Effector memory CD4-positive, alpha-beta T cell (primary cell): ENCODE measurements at regions not wholly inside any gene's neighbourhood (a gene's known extent, or its start where the extent isn't known, plus 50 kb on each side); places are given as distances from the start of the nearest gene placed in this dataset.

Experiments used
- DNase-seq, 3 donors: peaks; one replicate each; pipeline ENCODE4 v3.0.0-alpha.2; 2020
- H3K27ac ChIP-seq: 2 replicates; pipeline ENCODE4 v1.7.0; 2013; ENCODE audit warnings: mild to moderate bottlenecking, low read length, moderate library complexity; ENCODE audit not compliant: insufficient read depth, poor library complexity, severe bottlenecking
- H3K27me3 ChIP-seq: replicated peaks from 2 replicates; pipeline ENCODE4 v1.7.0; 2013; ENCODE audit warnings: mild to moderate bottlenecking, low read length; ENCODE audit not compliant: insufficient read depth, control insufficient read depth, poor library complexity, severe bottlenecking
- H3K36me3 ChIP-seq: 2 replicates; pipeline ENCODE4 v1.7.0; 2013; ENCODE audit warnings: mild to moderate bottlenecking, low read length, moderate library complexity; ENCODE audit not compliant: control insufficient read depth, insufficient read depth
- H3K4me1 ChIP-seq: 2 replicates; pipeline ENCODE4 v1.7.0; 2013; ENCODE audit warnings: low read length, mild to moderate bottlenecking; ENCODE audit not compliant: control insufficient read depth, insufficient read depth, poor library complexity, severe bottlenecking
- H3K4me3 ChIP-seq: 2 replicates; pipeline ENCODE4 v1.7.0; 2013; ENCODE audit warnings: low read length, low read depth, mild to moderate bottlenecking; ENCODE audit not compliant: insufficient read depth, poor library complexity, severe bottlenecking
- H3K9me3 ChIP-seq: 2 replicates; pipeline ENCODE4 v1.7.0; 2013; ENCODE audit warnings: mild to moderate bottlenecking, low read length, moderate library complexity; ENCODE audit not compliant: control insufficient read depth

DNA sequence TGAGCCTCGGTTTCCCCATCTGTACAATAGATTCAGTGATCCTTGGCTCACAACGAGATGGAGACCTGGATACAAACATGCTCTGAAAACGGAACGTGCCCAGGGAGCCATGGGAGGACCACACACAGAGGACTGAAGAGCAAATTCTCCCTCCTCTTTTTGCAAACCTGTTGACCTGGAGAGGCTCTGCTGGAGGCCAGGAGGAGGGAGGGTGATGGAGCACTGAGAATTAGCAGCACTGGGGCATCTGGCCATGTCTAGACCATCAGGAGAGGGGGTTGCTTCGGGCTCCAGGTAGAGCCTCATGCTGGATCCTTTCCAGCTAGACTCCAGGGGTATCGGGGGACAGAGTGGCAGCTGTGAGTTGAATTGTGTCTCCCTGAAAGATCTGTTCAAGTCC, 97.4 kb upstream of the GPR26 start:
- no peak overlapping the region for H3K4me3 ChIP-seq
- DNase-seq = no peak
- no peaks in the 10 kb centered on the region for H3K4me1 ChIP-seq
- H3K27ac ChIP-seq = no peak overlapping the region
- H3K9me3 ChIP-seq = no peaks in the 10 kb centered on the region
- H3K36me3 ChIP-seq = no peaks in the 10 kb centered on the region
- no peaks in the 10 kb centered on the region for H3K27me3 ChIP-seq

- no peaks in the 10 kb centered on the region for H3K9me3 ChIP-seq
- H3K4me3 ChIP-seq = no peak overlapping the region
- H3K27me3 ChIP-seq = no peaks in the 10 kb centered on the region
- H3K4me1 ChIP-seq = no peaks in the 10 kb centered on the region
- no peaks in the 10 kb centered on the region for H3K36me3 ChIP-seq
- no peak overlapping the region for H3K27ac ChIP-seq
- DNase-seq = no peak
Observed at GRCh38 chr10:123569436-123570035, 96.6 kb upstream of the GPR26 start.

- Histone ChIP-seq H3K27ac (no peak overlapping the region), H3K4me1 (no peaks in the 10 kb centered on the region), H3K27me3 (no peaks in the 10 kb centered on the region), H3K4me3 (no peak overlapping the region), H3K36me3 (no peaks in the 10 kb centered on the region), H3K9me3 (no peaks in the 10 kb centered on the region)
- DNase-seq = no peak
Observed at GRCh38 chr10:123570051-123570897, 95.9 kb upstream of the GPR26 start.

DNA sequence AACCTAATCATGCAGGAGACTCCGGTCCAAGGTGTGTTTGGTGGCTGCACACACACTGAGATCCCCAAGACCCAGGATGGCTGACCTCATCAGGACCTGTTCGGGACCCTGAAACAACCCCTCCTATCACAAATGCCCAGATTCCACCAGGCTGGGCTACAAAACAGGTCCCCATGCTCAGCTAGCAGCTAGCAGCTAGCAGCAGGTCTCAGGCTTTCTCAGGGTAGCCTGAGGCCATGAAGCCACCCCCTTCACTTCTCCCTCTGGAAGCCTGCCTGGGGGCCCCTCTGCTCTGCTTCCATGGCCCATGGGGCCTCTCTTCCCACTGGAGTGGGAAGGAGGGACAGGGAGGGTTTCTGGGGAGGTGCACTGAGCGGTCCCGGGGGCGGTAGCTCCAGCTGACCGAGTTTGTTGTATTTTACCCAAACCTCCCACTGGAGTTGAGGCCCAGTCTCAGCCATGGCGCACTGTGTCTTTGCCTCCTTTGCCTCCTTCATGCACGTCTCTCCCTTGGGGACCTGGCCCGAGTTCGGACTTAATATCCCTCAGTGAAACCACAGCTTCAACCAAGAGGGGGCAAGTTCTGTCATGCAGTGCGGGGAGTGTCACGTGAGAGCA, 95.1 kb upstream of the GPR26 start:
- H3K27me3 ChIP-seq = no peaks in the 10 kb centered on the region
- no peak for DNase-seq
- no peak overlapping the region for H3K4me3 ChIP-seq
- no peak overlapping the region for H3K27ac ChIP-seq
- H3K36me3 ChIP-seq = no peaks in the 10 kb centered on the region
- H3K4me1 ChIP-seq = no peaks in the 10 kb centered on the region
- H3K9me3 ChIP-seq = no peaks in the 10 kb centered on the region

DNA sequence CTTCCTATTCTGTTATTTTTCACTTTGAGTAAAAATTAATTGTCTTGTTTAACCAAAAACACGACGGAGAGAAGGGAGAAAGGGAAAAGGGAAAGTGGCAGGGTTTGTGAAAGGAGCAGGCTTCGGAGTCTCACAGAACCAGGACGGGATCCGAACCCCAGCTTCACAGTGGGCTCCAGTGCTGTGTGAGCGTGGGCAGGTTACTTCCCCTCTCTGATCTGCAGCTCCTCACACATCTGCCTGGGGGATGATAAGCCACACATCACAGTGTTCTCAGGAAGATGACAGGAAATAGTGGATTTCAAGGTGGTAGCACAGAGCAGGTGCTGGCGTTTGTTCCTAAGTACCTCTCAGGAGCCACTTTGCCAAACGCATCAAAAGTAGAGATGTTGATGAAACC, 94.2 kb upstream of the GPR26 start:
- no peak overlapping the region for H3K4me3 ChIP-seq
- no peak overlapping the region for H3K27ac ChIP-seq
- H3K4me1 ChIP-seq = no peaks in the 10 kb centered on the region
- no peaks in the 10 kb centered on the region for H3K27me3 ChIP-seq
- no peaks in the 10 kb centered on the region for H3K9me3 ChIP-seq
- H3K36me3 ChIP-seq = no peaks in the 10 kb centered on the region
- no peak for DNase-seq

GRCh38 chr10:123573236-123574108, 92.7 kb upstream of the GPR26 start:
- H3K4me1 ChIP-seq = no peaks in the 10 kb centered on the region
- no peak overlapping the region for H3K4me3 ChIP-seq
- H3K9me3 ChIP-seq = no peaks in the 10 kb centered on the region
- DNase-seq = peak in 1 of 3 donors; percentile 3
- H3K36me3 ChIP-seq = no peaks in the 10 kb centered on the region
- no peaks in the 10 kb centered on the region for H3K27me3 ChIP-seq
- H3K27ac ChIP-seq = no peak overlapping the region

DNA sequence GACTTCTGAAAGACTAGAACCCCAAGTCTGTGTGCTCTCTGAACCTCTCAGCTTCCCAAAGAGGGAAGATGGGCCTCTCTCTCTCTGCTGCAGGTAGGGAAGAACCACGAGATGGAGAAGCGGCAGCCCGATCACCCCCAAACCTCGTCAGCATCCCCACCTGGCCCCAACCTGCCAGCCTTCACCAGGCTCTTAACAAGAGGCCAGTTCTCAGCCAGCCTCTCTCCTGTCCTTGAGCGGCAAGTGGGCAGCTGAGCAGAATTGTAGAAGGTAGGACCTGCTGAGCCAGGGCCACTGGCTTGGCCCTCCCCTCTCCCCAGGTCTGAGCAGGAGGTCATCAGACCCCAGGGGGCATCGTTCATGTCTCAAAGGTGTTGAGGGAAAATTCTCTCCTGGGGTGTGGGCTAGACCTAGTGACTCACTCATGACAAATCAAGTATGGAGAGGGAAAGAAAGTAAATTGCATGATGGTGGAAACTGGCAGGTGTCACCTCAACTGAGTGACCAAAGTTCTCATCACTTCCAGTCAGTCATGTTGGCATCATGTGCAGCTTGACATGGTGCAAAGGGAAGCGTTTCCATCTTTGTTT, 92.0 kb upstream of the GPR26 start:
- no peaks in the 10 kb centered on the region for H3K27me3 ChIP-seq
- no peak overlapping the region for H3K4me3 ChIP-seq
- H3K4me1 ChIP-seq = no peaks in the 10 kb centered on the region
- DNase-seq = no peak
- H3K36me3 ChIP-seq = no peaks in the 10 kb centered on the region
- no peaks in the 10 kb centered on the region for H3K9me3 ChIP-seq
- H3K27ac ChIP-seq = no peak overlapping the region

DNA sequence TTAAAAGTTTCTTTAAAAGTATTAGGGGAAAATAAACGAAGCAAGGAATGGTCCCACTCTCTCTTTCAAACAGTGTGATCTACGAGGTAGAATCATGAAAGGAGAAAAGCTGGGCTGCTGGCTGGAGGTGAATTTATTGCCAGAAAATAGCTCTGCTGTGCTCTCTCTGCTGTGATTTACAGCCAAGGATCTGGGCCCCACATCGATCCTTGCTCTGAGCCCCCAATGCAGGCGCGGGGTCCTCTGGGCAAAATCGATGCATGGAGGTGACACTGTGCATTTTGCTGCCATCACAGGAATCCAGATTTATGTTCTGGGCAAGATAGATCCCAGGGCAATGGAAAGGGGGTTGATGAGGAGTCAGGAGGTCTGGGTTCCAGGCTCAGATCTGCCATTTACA, 91.0 kb upstream of the GPR26 start:
- H3K4me3 ChIP-seq = no peak overlapping the region

GRCh38 chr10:123576706-123577105, 89.4 kb upstream of the GPR26 start:
- Histone ChIP-seq H3K27me3 (peaks cover 8% of the 10 kb centered on the region), H3K4me1 (no peaks in the 10 kb centered on the region), H3K36me3 (no peaks in the 10 kb centered on the region), H3K9me3 (no peaks in the 10 kb centered on the region), H3K27ac (no peak overlapping the region), H3K4me3 (no peak overlapping the region)
- DNase-seq = no peak

More for the DNA sequence above, 91.0 kb upstream of the GPR26 start:
- Histone ChIP-seq H3K4me1 (no peaks in the 10 kb centered on the region), H3K27ac (no peak overlapping the region), H3K27me3 (peaks cover 5% of the 10 kb centered on the region), H3K9me3 (no peaks in the 10 kb centered on the region), H3K36me3 (no peaks in the 10 kb centered on the region)
- no peak for DNase-seq
